ENCODE measurements at regions not wholly inside any gene's neighbourhood (a gene's known extent, or its start where the extent isn't known, plus 50 kb on each side); places are given as distances from the start of the nearest gene placed in this dataset.
"Not testable (repeated sequence)": the region's sequence is repeated elsewhere in the genome, so short reads cannot be mapped to it uniquely, and the experiment has no call there.

DNA sequence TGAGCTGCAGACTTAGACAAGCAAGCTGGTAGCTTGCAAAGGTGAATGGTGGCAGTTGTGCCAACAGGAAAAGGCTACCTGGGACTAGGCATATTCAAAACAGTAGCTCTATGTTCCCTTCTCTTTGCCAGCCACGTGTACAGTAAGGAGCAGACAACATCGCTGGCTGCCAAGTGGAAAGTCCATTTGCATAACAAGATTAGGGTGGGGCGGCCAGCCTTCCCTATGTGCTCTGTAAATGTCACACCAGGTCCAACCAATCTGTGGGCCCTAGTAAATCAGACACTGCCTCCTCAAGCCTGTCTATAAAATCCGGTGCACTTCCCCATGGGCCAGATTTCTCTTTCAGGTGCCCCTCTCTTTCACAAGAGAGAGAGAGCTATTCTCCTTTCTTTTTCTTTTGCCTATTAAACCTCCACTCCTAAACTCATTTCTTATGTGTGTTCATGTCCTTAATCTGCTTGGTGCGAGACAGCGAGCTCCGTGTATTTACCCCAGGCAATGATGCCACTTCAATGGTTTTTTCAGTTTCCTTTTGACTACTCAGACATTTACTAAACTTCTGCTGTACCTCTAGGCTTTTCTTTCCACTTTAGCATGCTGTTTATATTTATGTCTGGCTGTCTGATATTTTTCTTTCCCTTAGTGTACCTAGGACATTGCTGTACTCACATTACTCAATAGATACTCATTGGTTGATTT, 297.4 kb upstream of the GCFC2 start:
- no peak for DNase-seq (ENCODE audit: low spot score)

DNA sequence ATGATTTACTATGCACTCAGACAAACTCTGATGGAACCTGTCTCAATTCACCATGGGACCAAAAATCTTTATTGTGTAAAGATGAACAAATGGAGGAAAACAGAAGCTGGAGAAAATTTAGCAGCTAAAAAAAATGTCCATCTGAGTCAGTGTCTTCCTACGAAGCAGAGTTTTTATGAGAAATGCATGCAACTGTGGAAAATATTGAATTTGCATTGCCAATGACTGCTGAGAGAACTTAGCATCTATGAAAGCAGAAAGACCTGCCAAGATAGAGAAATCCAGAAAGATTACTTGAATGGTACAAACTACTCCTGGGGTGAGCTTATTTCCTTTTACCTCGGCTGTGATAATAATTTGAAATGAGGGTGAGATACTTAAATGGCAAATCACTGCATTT, 289.7 kb upstream of the GCFC2 start:
- no peak for DNase-seq (ENCODE audit: low spot score)

DNA sequence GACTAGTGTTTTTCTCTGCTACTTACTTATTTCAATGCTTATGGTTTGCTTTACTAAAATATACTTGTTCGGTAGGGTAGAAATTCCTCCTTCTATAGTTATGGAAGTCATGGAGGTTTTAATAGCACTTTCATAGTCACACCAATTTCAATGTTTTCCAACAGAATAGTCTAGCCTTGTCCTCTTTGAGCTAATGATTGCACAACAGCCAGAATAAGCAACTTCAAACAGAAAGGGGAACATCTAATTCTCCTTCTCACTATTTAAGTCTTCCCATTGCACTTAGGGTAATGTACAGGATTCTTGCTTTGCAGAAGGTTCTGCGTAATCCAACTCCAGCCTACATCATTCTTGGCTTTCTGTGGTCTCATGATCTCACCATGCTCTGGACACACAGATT, 287.7 kb upstream of the GCFC2 start:
- no peak for DNase-seq (ENCODE audit: low spot score)

DNA sequence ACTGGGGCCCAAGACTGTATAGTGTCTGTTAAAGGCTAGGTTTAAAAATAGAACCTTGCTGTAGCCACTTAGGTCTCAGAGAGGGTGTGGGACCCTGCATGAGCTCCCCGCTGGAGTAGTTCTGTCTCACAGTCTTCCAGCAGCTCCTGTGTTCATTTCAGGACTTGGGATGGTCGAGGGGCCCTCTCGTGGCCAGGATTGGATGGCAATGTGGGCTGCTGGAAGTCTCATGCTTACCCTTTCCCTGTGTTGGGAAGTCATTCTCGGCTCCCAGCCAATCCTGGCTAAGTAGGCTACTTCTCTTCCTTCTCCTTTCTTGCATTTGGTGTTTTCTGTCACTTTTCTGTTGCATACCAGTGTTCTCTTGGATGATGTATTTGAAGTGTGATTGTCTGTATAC, 284.0 kb upstream of the GCFC2 start:
- DNase-seq (ENCODE audit: low spot score) = no peak

DNA sequence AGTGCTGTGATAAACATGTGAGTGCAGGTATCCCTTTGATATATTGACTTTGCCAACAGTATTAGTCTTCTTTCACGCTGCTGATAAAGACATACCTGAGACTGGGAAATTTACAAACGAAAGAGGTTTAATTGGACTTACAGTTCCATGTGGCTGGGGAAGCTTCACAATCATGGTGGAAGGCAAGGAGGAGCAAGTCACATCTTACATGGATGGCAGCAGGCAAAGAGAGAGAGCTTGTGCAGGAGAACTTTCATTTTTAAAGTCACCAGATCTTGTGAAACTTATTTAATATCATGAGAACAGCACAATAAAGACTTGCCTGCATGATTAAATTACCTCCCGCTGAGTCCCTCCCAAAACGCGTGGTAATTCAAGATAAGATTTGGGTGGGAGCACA, 277.9 kb upstream of the GCFC2 start:
- not testable (repeated sequence) for DNase-seq (ENCODE audit: low spot score)

DNA sequence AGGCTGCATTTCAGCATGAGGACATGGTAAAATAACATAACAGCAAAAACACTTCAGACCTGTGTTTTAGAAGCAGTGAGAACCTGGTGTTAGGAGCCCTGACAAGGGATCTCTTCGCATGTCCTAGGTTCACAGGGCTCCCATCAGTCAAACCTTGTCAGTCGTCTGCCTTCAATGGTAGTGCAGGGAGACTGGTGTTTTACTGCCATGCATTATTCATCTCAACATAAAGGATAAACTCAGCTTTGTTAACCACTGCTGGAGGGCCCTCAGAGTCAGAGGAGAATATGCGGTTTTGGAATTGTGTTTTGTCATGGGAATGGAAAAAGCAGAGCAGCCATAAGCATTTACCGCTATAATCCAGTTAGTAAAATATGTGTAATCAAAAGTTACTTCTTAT, 275.9 kb upstream of the GCFC2 start:
- no peak for DNase-seq (ENCODE audit: low spot score)

DNA sequence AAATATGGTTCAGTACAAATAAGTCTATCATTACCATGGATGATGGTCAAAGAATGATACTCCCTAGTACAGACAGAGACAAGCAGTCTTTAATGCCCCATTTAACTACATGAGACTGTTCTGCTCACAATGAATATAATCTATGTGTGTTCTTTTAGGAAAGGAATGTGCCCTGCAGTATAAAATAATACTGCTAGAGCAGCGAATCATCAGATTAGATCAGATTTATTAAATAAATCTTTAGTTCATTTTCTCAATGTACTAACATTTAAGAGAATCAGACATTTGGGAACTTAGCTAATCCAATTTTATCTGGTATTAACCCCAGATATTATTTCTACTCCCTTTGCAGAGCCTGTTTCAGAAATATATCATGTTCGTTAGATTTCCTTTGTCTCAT, 272.0 kb upstream of the GCFC2 start:
- no peak for DNase-seq (ENCODE audit: low spot score)

DNA sequence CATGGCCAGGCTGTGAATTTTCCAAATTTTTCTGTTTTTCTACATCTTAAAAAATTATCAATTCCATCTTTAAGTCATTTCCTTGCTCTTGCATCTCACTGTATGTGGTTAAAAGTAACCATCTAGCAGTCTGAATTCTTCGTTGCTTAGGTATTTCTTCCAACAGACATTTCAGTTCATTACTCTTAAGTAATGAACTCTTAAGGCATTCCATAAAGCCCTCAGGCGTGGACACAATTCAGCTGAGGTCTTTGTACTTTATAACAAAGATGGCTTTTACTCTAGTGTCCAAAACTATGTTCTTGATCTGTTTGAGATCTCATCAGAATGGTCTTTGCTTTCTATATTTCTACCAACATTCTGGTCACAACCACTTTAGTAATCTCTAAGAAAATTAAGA, 253.9 kb upstream of the GCFC2 start:
- DNase-seq (ENCODE audit: low spot score) = no peak

DNA sequence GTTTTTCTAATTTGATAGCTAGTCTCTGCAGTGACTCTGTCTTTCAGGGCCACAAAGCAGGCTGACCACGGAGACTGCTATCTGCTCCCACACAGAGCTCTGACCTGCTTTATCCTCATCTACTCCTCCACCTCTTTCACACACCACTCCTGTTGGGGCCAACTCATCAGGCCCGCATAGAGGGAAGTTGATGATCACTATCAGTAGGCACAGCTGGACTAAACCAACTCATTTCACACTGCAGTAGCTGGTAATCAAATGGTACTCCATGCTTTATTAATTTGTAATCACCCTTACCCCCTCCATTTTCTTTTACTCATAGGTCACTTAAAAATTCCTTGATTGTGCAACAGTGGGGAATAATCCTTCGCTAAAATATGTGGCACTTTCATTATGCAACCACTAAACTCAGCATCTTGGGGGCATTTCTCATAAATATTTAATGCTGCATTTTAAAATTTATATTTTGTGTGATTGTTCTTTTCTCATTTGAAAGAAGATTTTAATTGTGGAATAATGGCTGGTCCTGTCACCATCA, 249.8 kb upstream of the GCFC2 start:
- DNase-seq (ENCODE audit: low spot score) = peak; percentile 23

DNA sequence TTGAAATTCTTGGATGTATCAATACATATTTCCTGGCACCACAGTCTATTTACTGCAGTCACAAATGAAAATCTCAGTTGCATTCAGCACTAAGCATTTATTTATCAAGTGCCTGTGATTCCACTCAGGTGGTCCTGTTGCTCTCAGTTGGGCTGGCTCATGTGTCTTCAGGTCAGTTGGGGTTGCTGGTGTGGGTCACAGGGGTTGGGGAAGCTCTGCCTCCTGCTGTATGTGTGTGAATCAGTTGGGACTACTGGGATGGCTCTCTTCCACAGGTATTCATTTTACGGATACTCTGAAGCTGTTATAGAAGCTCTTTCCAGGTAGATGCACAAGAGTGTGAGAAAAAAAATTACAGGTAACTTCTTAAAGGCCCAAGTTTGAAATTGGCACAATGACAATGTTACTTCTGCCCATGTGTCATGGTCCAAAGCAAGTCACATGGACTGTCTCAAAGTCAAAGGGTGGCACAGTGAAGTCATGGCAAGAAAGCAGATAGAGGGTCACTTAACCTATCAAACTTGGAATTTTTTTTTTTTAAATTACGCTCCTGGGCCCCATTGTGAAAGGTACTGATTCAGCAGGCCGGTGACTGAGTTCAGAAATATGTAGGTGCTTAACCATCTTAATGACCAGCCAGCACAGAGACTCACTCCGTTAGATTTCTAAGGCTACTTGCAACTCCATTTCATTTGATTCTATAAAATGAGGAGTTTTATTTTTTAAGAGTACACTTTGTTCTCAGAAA, 249.2 kb upstream of the GCFC2 start:
- peak; percentile 35 for DNase-seq (ENCODE audit: low spot score)

DNA sequence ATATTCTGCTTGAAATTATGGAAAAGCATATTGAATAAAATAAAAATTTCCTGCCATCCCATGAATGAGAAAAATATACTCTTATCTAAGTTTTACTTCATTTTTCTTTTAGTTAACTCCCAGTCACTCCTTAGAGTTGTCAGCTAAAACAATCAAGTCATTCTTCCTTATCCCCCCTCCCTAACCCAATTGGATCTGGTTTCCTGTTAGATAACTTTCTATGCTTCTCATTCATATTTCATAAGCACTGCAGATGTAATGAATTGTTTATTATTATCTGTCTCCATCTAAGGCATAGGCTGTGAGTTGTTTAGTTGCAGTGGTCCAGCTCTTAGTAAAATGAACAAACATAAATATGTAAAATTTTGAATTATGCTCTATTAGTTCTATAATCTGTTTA, 244.0 kb upstream of the GCFC2 start:
- DNase-seq (ENCODE audit: low spot score) = no peak

DNA sequence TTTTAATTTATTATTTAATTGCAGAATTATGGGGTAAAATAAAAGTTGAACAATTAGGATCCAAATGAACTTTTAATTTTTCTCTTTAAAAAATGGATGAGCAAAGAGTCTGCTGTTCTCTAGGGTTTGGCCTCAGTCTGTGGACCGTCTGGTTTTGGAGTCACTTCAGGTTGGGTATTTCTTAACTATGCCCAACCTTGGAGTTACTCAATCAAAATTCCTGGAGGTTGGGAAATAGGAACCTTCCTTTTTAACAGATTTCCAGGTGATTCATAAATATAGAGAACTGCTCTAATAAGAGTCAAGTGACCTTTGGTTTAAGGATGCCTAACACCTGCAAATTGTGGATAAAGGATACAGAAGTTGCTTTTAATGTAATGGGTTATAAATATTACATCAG, 241.5 kb upstream of the GCFC2 start:
- no peak for DNase-seq (ENCODE audit: low spot score)

DNA sequence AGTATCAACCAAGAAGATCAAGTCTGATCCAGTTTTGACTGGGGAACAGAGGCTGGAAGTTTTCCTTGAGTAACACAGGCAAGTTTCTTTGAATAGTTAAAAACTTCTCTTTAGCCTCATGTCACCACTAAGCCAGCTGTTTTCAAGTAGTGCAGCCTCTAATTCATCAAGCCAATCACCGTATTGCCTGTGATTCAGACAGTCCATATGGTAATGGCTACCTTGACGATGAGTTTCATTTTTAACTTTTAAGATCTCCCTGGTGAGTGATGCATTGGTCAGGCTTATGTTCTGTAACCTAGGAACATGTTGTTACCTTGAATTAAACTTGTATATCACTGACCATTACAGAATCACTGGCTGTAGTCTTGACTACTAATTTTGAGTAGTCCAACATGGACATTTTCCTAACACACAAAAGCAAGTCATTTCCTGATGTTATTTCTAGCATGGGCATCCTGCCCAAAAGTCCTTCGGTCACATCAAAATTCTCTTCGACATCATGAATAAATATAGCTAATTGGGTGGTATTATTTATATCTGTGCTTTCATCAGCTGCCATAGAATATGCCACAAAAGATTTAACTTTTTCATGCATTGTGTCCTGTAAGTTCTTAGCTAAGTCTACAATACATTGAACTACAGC, 238.8 kb upstream of the GCFC2 start:
- DNase-seq (ENCODE audit: low spot score) = no peak

DNA sequence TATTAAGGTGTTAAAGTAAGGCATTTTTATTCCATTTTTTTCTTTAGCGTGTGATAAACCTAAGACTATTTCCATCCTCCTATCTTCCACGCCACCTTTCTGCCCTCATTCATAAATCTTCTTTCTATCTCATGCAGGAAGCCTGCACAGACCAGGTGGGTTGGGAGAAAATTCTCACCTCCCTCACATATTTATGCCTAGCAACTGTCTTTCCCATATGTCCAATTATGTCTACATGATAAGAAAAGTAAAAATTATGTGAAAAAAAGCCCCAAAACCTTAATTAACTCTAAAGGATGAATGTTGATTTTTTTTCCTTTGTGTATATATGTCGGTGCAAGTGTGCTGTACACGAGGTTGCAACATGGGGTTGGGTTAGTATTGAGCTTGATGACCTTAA, 225.6 kb upstream of the GCFC2 start:
- DNase-seq (ENCODE audit: low spot score) = no peak

DNA sequence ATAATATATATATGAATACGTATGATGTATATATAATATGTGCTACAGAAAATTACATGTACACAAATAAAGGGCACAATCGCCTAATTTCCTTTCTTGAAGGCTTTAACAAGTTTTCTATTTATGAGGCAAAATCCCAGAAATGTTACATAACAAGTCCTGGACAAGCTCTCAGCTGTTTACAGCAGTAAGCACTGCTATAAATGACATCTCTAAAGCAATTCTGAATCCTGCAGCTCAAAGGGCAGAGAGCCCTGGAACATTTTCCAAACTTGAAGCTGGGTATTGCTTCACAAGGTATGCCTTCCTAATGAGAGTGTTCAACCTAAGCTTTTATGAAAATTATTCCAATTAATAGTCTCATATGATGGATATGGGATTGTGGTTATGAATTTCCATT, 222.3 kb upstream of the GCFC2 start:
- DNase-seq (ENCODE audit: low spot score) = no peak

DNA sequence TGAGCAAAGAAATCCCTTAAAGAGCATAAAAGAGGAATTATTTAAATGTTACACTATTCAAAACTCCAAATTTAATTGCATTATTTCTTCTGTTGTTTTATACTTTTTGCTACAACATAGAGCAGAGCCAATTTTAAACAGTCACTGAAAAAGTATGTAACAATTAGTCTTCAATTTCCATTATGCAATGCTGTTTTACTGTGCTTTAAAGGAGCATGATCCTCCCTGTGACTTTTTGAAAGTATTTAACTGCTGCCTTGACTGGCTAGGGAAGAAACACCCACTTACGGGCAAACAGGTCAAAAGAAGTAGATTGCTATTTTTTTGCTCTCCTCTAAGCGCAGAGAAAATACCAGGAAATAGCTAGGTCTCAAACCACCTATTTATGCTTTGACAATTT, 217.4 kb upstream of the GCFC2 start:
- DNase-seq (ENCODE audit: low spot score) = no peak

DNA sequence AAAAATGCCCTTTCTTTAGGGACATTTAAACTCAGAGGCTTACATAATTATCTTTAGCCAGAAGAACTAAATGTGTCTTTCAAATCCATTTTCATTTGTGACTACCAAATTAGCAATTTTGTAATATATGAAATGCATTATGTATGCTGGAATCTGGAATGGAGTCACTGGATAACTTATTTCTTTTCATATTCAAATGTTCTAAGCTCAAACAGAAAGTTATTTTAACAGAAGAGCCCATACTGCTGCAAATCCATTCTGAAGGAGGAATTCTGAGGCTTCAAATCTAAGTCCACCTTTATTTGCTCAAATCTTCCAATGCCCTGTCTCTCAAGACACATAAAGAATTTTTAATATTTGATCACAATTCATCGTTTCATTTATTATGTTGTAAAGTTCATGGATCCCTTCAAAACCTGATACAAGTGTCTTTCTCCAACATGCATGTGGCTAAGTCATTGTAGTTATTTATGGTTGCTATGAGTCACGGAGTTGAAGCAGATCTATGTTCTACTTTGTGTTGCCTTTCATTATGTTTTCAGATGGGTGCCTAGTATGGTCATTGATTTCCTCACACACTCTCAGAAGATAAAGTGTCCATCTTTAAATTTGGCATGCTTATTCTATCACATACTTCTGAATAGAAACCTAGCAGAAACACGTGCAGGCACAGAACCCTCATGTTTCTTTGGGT, 214.8 kb upstream of the GCFC2 start:
- no peak for DNase-seq (ENCODE audit: low spot score)

DNA sequence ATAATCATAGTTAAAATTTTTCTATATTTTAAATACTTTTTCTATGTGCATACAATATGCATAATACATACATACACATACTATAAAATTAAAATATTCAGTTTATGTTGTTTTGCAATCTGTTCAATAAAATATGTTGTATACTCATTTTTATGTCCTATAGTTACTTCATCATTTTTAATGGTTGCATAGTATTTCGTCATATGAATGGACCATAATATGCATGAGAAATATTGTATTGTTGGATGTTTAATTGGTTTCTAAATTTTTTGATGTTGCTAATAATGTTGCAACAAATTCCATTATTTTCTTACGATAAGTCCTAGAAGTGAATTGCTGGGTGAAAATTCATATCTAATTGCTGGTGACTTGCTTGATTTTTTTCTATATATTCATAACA, 211.5 kb upstream of the GCFC2 start:
- no peak for DNase-seq (ENCODE audit: low spot score)

DNA sequence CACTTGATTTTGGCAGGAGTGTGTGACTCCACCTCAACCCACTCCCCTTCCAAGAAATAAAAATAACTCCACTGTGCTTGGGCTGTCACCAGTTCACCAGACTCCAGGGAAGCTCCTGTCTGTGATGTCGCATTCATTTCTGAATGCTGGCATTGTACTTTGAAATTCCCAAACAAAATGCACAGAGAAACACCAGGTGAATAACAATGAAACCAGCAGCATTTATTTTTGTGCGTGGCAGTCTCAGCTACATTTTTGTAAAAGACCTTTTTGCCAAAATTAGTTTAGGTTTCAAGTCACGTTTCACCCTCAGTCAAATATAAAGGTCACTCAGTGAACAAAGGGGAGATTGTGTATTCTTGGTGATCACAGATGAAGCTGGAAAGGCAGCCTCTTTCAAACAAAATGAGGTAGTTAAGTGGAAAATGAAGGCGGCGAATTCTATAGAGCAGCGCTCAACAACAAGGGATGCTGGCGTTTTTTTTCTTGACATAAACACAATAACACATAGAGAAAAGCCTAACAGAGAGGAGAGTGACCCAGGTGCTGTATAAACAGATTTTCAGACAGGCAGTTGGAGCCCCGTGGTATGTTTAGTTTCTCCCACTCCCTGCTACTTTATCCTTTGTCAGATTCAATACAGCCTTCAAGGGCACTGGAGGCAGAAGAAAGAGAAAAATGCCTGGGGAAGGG, 210.3 kb upstream of the GCFC2 start:
- no peak for DNase-seq (ENCODE audit: low spot score)

DNA sequence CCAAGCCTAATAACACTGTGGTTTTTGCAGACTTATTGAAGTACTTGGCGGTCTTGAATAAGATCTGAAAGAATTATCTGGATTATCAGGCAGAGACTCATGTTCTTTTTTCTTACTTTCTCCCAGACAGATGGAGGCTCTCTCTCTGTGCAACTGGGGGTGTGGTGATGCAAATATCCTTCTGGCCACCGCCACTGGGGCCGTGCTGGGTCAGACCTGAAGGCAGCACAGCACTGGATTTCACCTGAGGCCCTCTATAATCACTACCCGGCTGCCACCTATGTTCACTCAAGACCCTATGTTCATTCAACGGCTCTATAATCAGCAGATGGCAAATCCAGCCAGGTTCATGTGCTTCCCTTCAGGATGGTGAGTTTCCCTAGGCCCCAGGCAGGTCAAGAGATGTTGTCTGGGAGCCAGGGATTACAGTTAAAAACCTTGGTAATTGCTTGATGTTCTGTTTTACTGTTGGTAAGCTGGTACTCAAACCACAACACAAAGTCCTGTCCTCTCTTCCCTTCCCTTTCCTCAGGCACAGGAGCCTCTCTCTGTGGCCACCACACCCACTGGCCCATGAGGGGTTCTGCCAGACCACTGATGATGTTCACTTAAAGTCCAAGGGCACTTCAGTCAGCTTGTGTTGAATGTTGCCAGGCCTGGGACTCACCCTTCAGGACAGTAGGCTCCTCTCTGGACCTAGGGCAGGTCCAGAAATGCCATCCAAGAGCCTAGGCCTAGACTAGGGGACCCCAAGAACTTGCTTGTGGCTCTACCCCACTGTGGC, 205.3 kb upstream of the GCFC2 start:
- DNase-seq (ENCODE audit: low spot score) = no peak

DNA sequence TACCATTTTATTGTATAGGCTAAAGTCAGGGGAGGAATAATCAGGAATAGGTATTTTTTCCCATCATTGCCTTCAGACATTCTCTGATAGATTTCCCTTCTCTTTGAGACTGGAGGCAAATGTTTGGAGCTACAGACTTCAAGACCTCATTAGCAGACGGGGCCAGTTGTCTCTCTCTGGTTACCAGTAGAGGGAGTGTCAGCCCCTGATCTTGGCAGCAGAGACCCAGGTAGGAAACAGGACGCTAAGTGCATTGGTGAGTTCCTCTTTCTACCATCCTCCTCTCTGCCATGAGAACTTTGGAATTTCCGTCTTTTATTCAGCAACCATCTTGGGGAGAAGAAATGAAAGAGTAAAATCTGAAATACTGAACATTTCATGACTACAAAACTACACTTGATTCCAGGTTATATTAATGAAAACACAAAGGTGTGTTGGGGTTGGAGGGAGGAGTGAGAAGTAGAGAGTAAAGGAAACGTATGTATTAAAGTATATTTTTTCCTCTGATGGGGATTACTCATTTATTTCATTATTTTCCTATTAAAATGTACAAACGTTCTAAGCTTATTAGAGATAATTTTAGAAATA, 186.2 kb upstream of the GCFC2 start:
- peak; percentile 62 for DNase-seq (ENCODE audit: low spot score)

All from kidney tubule cell (primary cell).